ENCODE measurements at regions not wholly inside any gene's neighbourhood (a gene's known extent, or its start where the extent isn't known, plus 50 kb on each side); places are given as distances from the start of the nearest gene placed in this dataset.

- Histone ChIP-seq H3K27ac (no peak overlapping the region), H3K9me3 (peaks cover 0 to 3% (median 0%) of the 10 kb centered on the region in 4 donors), H3K4me3 (no peak overlapping the region), H3K4me1 (no peaks in the 10 kb centered on the region), H3K27me3 (no peaks in the 10 kb centered on the region), H3K36me3 (no peaks in the 10 kb centered on the region)
- 87 to 90% methylated on average over 5 of the region's 5 CpGs for WGBS, 2 donors
- TF ChIP-seq EP300 (IDR thresholded peaks at IDR 0.05) (no peak), POLR2A (IDR thresholded peaks at IDR 0.05) (no peak), CTCF (IDR thresholded peaks at IDR 0.05) (no peak)
- DNase-seq (ENCODE audit: low spot score in 2 of 2) = no peak
These were observed 869.1 kb downstream of the QKI start for GRCh38 chr6:164283574-164283973.

- no peak overlapping the region for H3K27ac ChIP-seq
- peaks cover 0 to 3% (median 0%) of the 10 kb centered on the region in 4 donors for H3K9me3 ChIP-seq
- DNase-seq (ENCODE audit: low spot score in 2 of 2) = no peak
- no peak for TF ChIP-seq POLR2A (IDR thresholded peaks at IDR 0.05)
- TF ChIP-seq CTCF (IDR thresholded peaks at IDR 0.05) = no peak
- no peaks in the 10 kb centered on the region for H3K4me1 ChIP-seq
- H3K27me3 ChIP-seq = no peaks in the 10 kb centered on the region
- H3K4me3 ChIP-seq = no peak overlapping the region
- 50 to 63% methylated on average over 1 of the region's 1 CpG for WGBS, 2 donors
- no peaks in the 10 kb centered on the region for H3K36me3 ChIP-seq
These were observed 861.7 kb downstream of the QKI start for GRCh38 chr6:164276211-164276610.

GRCh38 chr6:164275773-164276172 is 861.3 kb downstream of the QKI start:
- Histone ChIP-seq H3K27me3 (no peaks in the 10 kb centered on the region), H3K36me3 (no peaks in the 10 kb centered on the region), H3K27ac (no peak overlapping the region), H3K4me3 (no peak overlapping the region), H3K4me1 (no peaks in the 10 kb centered on the region), H3K9me3 (peaks cover 0 to 3% (median 0%) of the 10 kb centered on the region in 4 donors)
- DNase-seq (ENCODE audit: low spot score in 2 of 2) = no peak
- WGBS, 2 donors = 78 to 81% methylated on average over 1 of the region's 1 CpG
- no peak for TF ChIP-seq EP300 (IDR thresholded peaks at IDR 0.05)
- no peak for TF ChIP-seq POLR2A (IDR thresholded peaks at IDR 0.05)
- TF ChIP-seq CTCF (IDR thresholded peaks at IDR 0.05) = no peak

GRCh38 chr6:164274493-164274892 is 860.0 kb downstream of the QKI start:
- Histone ChIP-seq H3K36me3 (no peaks in the 10 kb centered on the region), H3K27me3 (no peaks in the 10 kb centered on the region), H3K4me3 (no peak overlapping the region), H3K4me1 (no peaks in the 10 kb centered on the region), H3K9me3 (peaks cover 0 to 3% (median 0%) of the 10 kb centered on the region in 4 donors), H3K27ac (no peak overlapping the region)
- TF ChIP-seq EP300 (IDR thresholded peaks at IDR 0.05) = no peak
- TF ChIP-seq CTCF (IDR thresholded peaks at IDR 0.05) = no peak
- TF ChIP-seq POLR2A (IDR thresholded peaks at IDR 0.05) = no peak
- DNase-seq (ENCODE audit: low spot score in 2 of 2) = no peak
- 70 to 71% methylated on average over 2 of the region's 2 CpGs for WGBS, 2 donors

- no peaks in the 10 kb centered on the region for H3K27me3 ChIP-seq
- 93 to 99% methylated on average over 3 of the region's 3 CpGs for WGBS, 2 donors
- H3K36me3 ChIP-seq = no peaks in the 10 kb centered on the region
- no peak overlapping the region for H3K27ac ChIP-seq
- H3K4me3 ChIP-seq = no peak overlapping the region
- no peaks in the 10 kb centered on the region for H3K9me3 ChIP-seq
- TF ChIP-seq EP300 (IDR thresholded peaks at IDR 0.05) = no peak
- TF ChIP-seq POLR2A (IDR thresholded peaks at IDR 0.05) = no peak
- DNase-seq (ENCODE audit: low spot score in 2 of 2) = no peak
- H3K4me1 ChIP-seq = no peaks in the 10 kb centered on the region
These were observed 859.0 kb downstream of the QKI start for GRCh38 chr6:164273491-164273890.

GRCh38 chr6:164266851-164267250 is 852.3 kb downstream of the QKI start:
- 77 to 82% methylated on average over 3 of the region's 3 CpGs for WGBS, 2 donors

More at GRCh38 chr6:164266851-164267250, 852.3 kb downstream of the QKI start:
- no peak overlapping the region for H3K27ac ChIP-seq
- no peaks in the 10 kb centered on the region for H3K36me3 ChIP-seq
- no peak overlapping the region for H3K4me3 ChIP-seq
- no peak for DNase-seq (ENCODE audit: low spot score in 2 of 2)
- no peaks in the 10 kb centered on the region for H3K27me3 ChIP-seq
- H3K4me1 ChIP-seq = no peaks in the 10 kb centered on the region
- no peaks in the 10 kb centered on the region for H3K9me3 ChIP-seq
- TF ChIP-seq POLR2A (IDR thresholded peaks at IDR 0.05) (no peak), CTCF (IDR thresholded peaks at IDR 0.05) (no peak), EP300 (IDR thresholded peaks at IDR 0.05) (no peak)

Data from tibial nerve (tissue), 4 donors.